GM12878 (cell line): ENCODE measurements at regions not wholly inside any gene's neighbourhood (a gene's known extent, or its start where the extent isn't known, plus 50 kb on each side); places are given as distances from the start of the nearest gene placed in this dataset.

Experiments used
- ATAC-seq: fragments of 200-7000 bp; cut with Tn5 transposase; 3 replicates; pipeline ENCODE4 v1.9.1; 2020; ENCODE audit warnings: mild to moderate bottlenecking, moderate library complexity
- BruUV-seq: library from RNA; stranded (reverse); fragments of 400-500 nt; replicated peaks from 2 replicates; lab custom pipeline; 2021; lab: Mats Ljungman, UMichigan
- CTCF ChIA-PET: fragments of 300-600 bp; sonication (Branson Sonifier 250); formaldehyde crosslinking; extraction: SDS; loops from one replicate; lab custom pipeline; 2021; ENCODE audit warnings: inconsistent platforms; lab: Yijun Ruan, JAX
- POLR2A ChIA-PET: fragments of 350-600 bp; formaldehyde crosslinking; extraction: SDS; loops from one replicate; lab custom pipeline; 2021; ENCODE audit warnings: inconsistent platforms; lab: Charles Lee
- RAD21 ChIA-PET: fragments of 300-600 bp; sonication (Branson Sonifier 250); formaldehyde crosslinking; loops from one replicate; lab custom pipeline; 2023; ENCODE audit warnings: antibody characterized with exemption; ENCODE audit not compliant: unreplicated experiment; lab: Charles Lee
- SMC1A ChIA-PET: fragments of 300-600 bp; sonication (Branson Sonifier 250); formaldehyde crosslinking; loops from one replicate; lab custom pipeline; 2023; ENCODE audit not compliant: unreplicated experiment, uncharacterized antibody; lab: Charles Lee
- DNase-seq: peaks from one replicate; pipeline ENCODE4 v3.0.0-alpha.2; 2011; ENCODE audit warnings: low read depth, low spot score
- FAIRE-seq: peaks from 3 replicates; lab custom pipeline; 2011; peaks lifted over from hg19 to GRCh38; lab: Jason Lieb, UNC
- H2AFZ ChIP-seq: 2 replicates; pipeline ENCODE4 v1.6.0; 2011; ENCODE audit warnings: low read depth, low read length, control low read depth; ENCODE audit not compliant: control insufficient read depth
- H3K27ac ChIP-seq: 2 replicates; pipeline ENCODE4 v1.5.1; 2011; ENCODE audit warnings: control low read depth; ENCODE audit not compliant: control insufficient read depth, insufficient read depth
- H3K27me3 ChIP-seq, 2 experiments: replicated peaks in 1 of 2; 2 replicates each; pipeline versions ENCODE4 v1.6.0 to v1.6.1; 2011; ENCODE audit warnings: low read length in 1 of 2; ENCODE audit not compliant: control insufficient read depth in 2 of 2, insufficient read depth in 2 of 2
- H3K36me3 ChIP-seq, 2 experiments: 2 replicates each; pipeline ENCODE4 v1.5.1; 2011; ENCODE audit warnings: low read length in 1 of 2; ENCODE audit not compliant: control insufficient read depth in 2 of 2, insufficient read depth in 2 of 2
- H3K4me1 ChIP-seq: 2 replicates; pipeline ENCODE4 v1.6.1; 2011; ENCODE audit warnings: mild to moderate bottlenecking, low read length, moderate library complexity, mixed read lengths; ENCODE audit not compliant: control insufficient read depth, insufficient read depth
- H3K4me2 ChIP-seq: 2 replicates; pipeline ENCODE4 v1.6.0; 2011; ENCODE audit warnings: control low read depth; ENCODE audit not compliant: control insufficient read depth, insufficient read depth
- H3K4me3 ChIP-seq: fragments of 200-600 bp; sonication (generic); 2 replicates; pipeline ENCODE4 v1.5.1; 2016
- H3K79me2 ChIP-seq: 2 replicates; pipeline ENCODE4 v1.6.0; 2011; ENCODE audit warnings: low read length; ENCODE audit not compliant: control insufficient read depth, insufficient read depth
- H3K9ac ChIP-seq: 2 replicates; pipeline ENCODE4 v1.8.0; 2011; ENCODE audit warnings: low read length, control low read depth, mixed read lengths; ENCODE audit not compliant: control insufficient read depth, insufficient read depth
- H3K9me3 ChIP-seq: replicated peaks from 3 replicates; pipeline ENCODE4 v1.5.1; 2011; ENCODE audit warnings: mild to moderate bottlenecking, low read length; ENCODE audit not compliant: control insufficient read depth, insufficient read depth
- H4K20me1 ChIP-seq: 2 replicates; pipeline ENCODE4 v1.6.0; 2011; ENCODE audit not compliant: control insufficient read depth, insufficient read depth
- E2F4 ChIP-seq: IDR thresholded peaks from 2 replicates; pipeline ENCODE4 v1.6.1; 2012; ENCODE audit warnings: low read depth, low read length, improper control_type of control experiment
- ETV6 ChIP-seq, 2 experiments: fragments of 450-650 bp in 1 of 2; IDR thresholded peaks in 1 of 2; conservative IDR thresholded peaks in 1 of 2; 2 replicates each; pipeline ENCODE4 v1.6.1; 2014; ENCODE audit warnings: antibody characterized with exemption in 1 of 2, borderline replicate concordance in 1 of 2, low read depth in 1 of 2, mild to moderate bottlenecking in 1 of 2, moderate library complexity in 1 of 2
- FOXK2 ChIP-seq: fragments of 450-650 bp; IDR thresholded peaks from 2 replicates; pipeline ENCODE4 v1.6.1; 2017; ENCODE audit warnings: mild to moderate bottlenecking, moderate library complexity
- FOXM1 ChIP-seq: IDR thresholded peaks from 2 replicates; pipeline ENCODE4 v1.6.1; 2012; ENCODE audit warnings: low read depth, mild to moderate bottlenecking, inconsistent platforms, low read length, moderate library complexity
- HDAC6 ChIP-seq: fragments of 200-600 bp; sonication (generic); IDR thresholded peaks from one replicate; pipeline ENCODE4 v1.8.0; 2017; ENCODE audit warnings: antibody characterized with exemption; ENCODE audit not compliant: unreplicated experiment
- MAX ChIP-seq: IDR thresholded peaks from 2 replicates; pipeline ENCODE4 v1.6.1; 2012; ENCODE audit warnings: low read depth, low read length, improper control_type of control experiment
- MTA3 ChIP-seq: IDR thresholded peaks from 2 replicates; pipeline ENCODE4 v1.6.1; 2012; ENCODE audit warnings: low read length, inconsistent platforms, borderline replicate concordance
- NFYB ChIP-seq: IDR thresholded peaks from 2 replicates; pipeline ENCODE4 v1.6.1; 2011; ENCODE audit warnings: low read depth, mild to moderate bottlenecking, low read length, improper control_type of control experiment, moderate library complexity; ENCODE audit not compliant: insufficient read depth
- RBBP5 ChIP-seq: fragments of 200-600 bp; sonication (generic); conservative IDR thresholded peaks from 2 replicates; pipeline ENCODE4 v1.6.1; 2016
- SPI1 ChIP-seq: IDR thresholded peaks from 2 replicates; pipeline ENCODE4 v1.6.1; 2011; ENCODE audit warnings: low read depth, mild to moderate bottlenecking, low read length, moderate library complexity, borderline replicate concordance; ENCODE audit not compliant: insufficient read depth
- SREBF1 ChIP-seq: IDR thresholded peaks from 2 replicates; pipeline ENCODE4 v1.6.1; 2012; ENCODE audit warnings: mild to moderate bottlenecking, low read length
- in situ Hi-C: fragments of 300-500 bp; cut with MboI; formaldehyde crosslinking; loops from 9 replicates; pipeline ENCODE4 v1.14.3; 2018; ENCODE audit warnings: mixed read lengths
- intact Hi-C: fragments of 100-400 bp; cut with micrococcal nuclease; formaldehyde crosslinking; loops from one replicate; pipeline ENCODE4 v1.14.2; 2022; ENCODE audit not compliant: unreplicated experiment
- TF ChIP-seq, protein P1 (sequence below): fragments of 450-650 bp; conservative IDR thresholded peaks from 2 replicates; pipeline ENCODE4 v1.6.1; 2017; ENCODE audit warnings: mild to moderate bottlenecking, moderate library complexity
- TF ChIP-seq, protein P2 (sequence below): fragments of 450-650 bp; formaldehyde crosslinking; IDR thresholded peaks from 2 replicates; pipeline ENCODE4 v1.4.0; 2022; ENCODE audit warnings: mild to moderate bottlenecking, moderate library complexity

DNA sequence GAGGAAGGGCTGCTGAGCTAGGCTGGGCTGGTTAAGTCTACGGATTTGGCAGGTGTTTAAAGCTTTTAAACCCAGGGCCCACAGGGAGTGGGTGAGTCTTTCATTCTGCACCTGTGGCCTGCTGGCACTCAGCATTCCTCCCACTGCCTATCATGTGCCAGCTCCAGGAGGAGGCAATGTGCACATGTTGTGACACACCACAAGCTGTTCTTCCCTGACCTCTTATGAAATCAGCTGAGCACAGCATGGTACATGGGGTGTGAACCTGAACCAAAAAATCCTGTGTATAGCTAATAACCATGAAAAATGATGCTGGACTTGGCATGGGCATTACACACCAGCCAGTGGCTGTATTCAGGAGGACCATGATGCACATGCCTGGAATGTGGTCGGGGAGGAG, 297.9 kb upstream of the MMADHC start (continued):
- TF ChIP-seq, protein P1, sequence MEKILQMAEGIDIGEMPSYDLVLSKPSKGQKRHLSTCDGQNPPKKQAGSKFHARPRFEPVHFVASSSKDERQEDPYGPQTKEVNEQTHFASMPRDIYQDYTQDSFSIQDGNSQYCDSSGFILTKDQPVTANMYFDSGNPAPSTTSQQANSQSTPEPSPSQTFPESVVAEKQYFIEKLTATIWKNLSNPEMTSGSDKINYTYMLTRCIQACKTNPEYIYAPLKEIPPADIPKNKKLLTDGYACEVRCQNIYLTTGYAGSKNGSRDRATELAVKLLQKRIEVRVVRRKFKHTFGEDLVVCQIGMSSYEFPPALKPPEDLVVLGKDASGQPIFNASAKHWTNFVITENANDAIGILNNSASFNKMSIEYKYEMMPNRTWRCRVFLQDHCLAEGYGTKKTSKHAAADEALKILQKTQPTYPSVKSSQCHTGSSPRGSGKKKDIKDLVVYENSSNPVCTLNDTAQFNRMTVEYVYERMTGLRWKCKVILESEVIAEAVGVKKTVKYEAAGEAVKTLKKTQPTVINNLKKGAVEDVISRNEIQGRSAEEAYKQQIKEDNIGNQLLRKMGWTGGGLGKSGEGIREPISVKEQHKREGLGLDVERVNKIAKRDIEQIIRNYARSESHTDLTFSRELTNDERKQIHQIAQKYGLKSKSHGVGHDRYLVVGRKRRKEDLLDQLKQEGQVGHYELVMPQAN = no peak
- no peak for TF ChIP-seq NFYB
- no peak for TF ChIP-seq FOXM1
- TF ChIP-seq, protein P2, sequence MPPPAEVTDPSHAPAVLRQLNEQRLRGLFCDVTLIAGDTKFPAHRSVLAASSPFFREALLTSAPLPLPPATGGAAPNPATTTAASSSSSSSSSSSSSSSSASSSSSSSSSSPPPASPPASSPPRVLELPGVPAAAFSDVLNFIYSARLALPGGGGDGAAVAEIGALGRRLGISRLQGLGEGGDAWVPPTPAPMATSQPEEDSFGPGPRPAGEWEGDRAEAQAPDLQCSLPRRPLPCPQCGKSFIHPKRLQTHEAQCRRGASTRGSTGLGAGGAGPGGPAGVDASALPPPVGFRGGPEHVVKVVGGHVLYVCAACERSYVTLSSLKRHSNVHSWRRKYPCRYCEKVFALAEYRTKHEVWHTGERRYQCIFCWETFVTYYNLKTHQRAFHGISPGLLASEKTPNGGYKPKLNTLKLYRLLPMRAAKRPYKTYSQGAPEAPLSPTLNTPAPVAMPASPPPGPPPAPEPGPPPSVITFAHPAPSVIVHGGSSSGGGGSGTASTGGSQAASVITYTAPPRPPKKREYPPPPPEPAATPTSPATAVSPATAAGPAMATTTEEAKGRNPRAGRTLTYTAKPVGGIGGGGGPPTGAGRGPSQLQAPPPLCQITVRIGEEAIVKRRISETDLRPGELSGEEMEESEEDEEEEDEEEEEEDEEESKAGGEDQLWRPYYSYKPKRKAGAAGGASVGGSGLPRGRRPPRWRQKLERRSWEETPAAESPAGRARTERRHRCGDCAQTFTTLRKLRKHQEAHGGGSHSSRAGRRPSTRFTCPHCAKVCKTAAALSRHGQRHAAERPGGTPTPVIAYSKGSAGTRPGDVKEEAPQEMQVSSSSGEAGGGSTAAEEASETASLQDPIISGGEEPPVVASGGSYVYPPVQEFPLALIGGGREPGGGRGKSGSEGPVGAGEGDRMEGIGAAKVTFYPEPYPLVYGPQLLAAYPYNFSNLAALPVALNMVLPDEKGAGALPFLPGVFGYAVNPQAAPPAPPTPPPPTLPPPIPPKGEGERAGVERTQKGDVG (CRISPR knock-in tag) = no peak
- TF ChIP-seq MTA3 = no peak
- TF ChIP-seq HDAC6 = no peak
- TF ChIP-seq ETV6 (conservative IDR thresholded peaks at IDR 0.05 in 1 of 2, IDR thresholded peaks at IDR 0.05 in 1 of 2; ENCODE audit: borderline replicate concordance in 1 of 2, low read depth in 1 of 2) = no peak
- no peak for TF ChIP-seq SPI1

GRCh38 chr2:149884871-149885270, 297.3 kb upstream of the MMADHC start:
- ChIA-PET RAD21 (no interaction called here), SMC1A (interaction anchor here (0.7 to 1.0 kb wide), 2 partner anchors 12 to 826 kb away, joined by 3 read pairs; no protein-coding TSS in a partner anchor), CTCF (interaction anchor here (1.0 kb wide), 1 partner anchor 27 kb away, joined by 3 read pairs; no protein-coding TSS in a partner anchor), POLR2A (no interaction called here)
- Histone ChIP-seq H3K79me2 (no peaks in the 10 kb centered on the region), H3K4me1 (no peaks in the 10 kb centered on the region), H3K27ac (no peak overlapping the region), H3K9me3 (no peaks in the 10 kb centered on the region), H3K9ac (no peak overlapping the region), H3K4me3 (no peak overlapping the region), H3K36me3 (no peaks in the 10 kb centered on the region), H2AFZ (no peak overlapping the region), H3K27me3 (no peaks in the 10 kb centered on the region), H3K4me2 (no peak overlapping the region), H4K20me1 (no peaks in the 10 kb centered on the region)
- BruUV-seq = no TSS peak
- in situ Hi-C loops (no loop called here), intact Hi-C loops (no loop called here)
- no peak for TF ChIP-seq E2F4
- no peak for TF ChIP-seq SREBF1
- no peak for TF ChIP-seq FOXK2
- no peak for TF ChIP-seq RBBP5
- no peak for TF ChIP-seq MAX
- no peak for ATAC-seq
- FAIRE-seq = no peak
- no peak for DNase-seq
